Right lobe of liver (tissue), 6 donors: ENCODE measurements at regions not wholly inside any gene's neighbourhood (a gene's known extent, or its start where the extent isn't known, plus 50 kb on each side); places are given as distances from the start of the nearest gene placed in this dataset.

Experiments
- ATAC-seq, 4 donors: fragments of 200-7000 bp; cut with Tn5 transposase; one replicate each; pipeline ENCODE4 v1.9.1; 2020; ENCODE audit warnings: mild to moderate bottlenecking in 4 of 4, moderate library complexity in 4 of 4
- DNase-seq, 3 donors: peaks; one replicate each; pipeline ENCODE4 v3.0.0-alpha.2; 2020
- H3K27ac ChIP-seq, 3 donors: fragments of 200-600 bp; one replicate each; pipeline ENCODE4 v1.8.0; 2022
- H3K27me3 ChIP-seq, 2 donors: fragments of 200-600 bp; one replicate each; pipeline ENCODE4 v1.8.0; 2022
- H3K36me3 ChIP-seq, 4 donors: fragments of 200-600 bp; sonication (generic) in 1 of 4; one replicate each; pipeline versions ENCODE4 v1.5.1 to v1.8.0; 2017 to 2022; ENCODE audit warnings: control low read depth in 1 of 4
- H3K4me1 ChIP-seq, 4 donors: fragments of 200-600 bp; sonication (generic) in 1 of 4; one replicate each; pipeline versions ENCODE4 v1.5.1 to v1.8.0; 2017 to 2022; ENCODE audit warnings: control low read depth in 1 of 4
- H3K4me3 ChIP-seq, 3 donors: fragments of 200-600 bp; one replicate each; pipeline ENCODE4 v1.8.0; 2022
- H3K9me3 ChIP-seq, 4 donors: fragments of 200-600 bp; sonication (generic) in 1 of 4; one replicate each; pipeline versions ENCODE4 v1.5.1 to v1.8.0; 2017 to 2022; ENCODE audit warnings: control low read depth in 1 of 4
- CTCF ChIP-seq, 4 donors: fragments of 200-600 bp in 3 of 4; fragments of 450-650 bp in 1 of 4; IDR thresholded peaks; one replicate each; pipeline versions ENCODE4 v1.5.1 to v1.8.0; 2016 to 2022; ENCODE audit warnings: antibody characterized with exemption in 4 of 4, mild to moderate bottlenecking in 2 of 4
- POLR2A ChIP-seq: fragments of 450-650 bp; IDR thresholded peaks from one replicate; pipeline ENCODE4 v1.6.1; 2017; ENCODE audit warnings: antibody characterized with exemption, mild to moderate bottlenecking
- WGBS: methylation state at CpG from one replicate; pipeline ENCODE4 v1.1.6; 2018; ENCODE audit warnings: low coverage, low lambda C conversion rate; ENCODE audit not compliant: insufficient coverage; ENCODE audit errors: missing lambda C conversion rate; 5-methylcytosine and 5-hydroxymethylcytosine counted together
- intact Hi-C, 2 donors: fragments of 100-400 bp; cut with DNase I; formaldehyde crosslinking; loops; one replicate each; pipeline versions ENCODE4 v1.11.2 to v1.14.1; 2022
- donor health status: DM: no; HTN: yes; CAD: no.
- donor health status: DM: no; HTN: no; CAD: no.
- donor health status: DM: no; HTN: no; CAD: no.
- donor health status: DM: no; HTN: yes; CAD: no.
- donor health status: DM: no; HTN: yes; CAD: no.

- no peaks in the 10 kb centered on the region for H3K9me3 ChIP-seq
- intact Hi-C loops: no loop called here
- no peak overlapping the region for H3K4me3 ChIP-seq
- WGBS: 20% methylated on average over 2 of the region's 2 CpGs
- ATAC-seq: no peak
- no peaks in the 10 kb centered on the region for H3K4me1 ChIP-seq
- H3K36me3 ChIP-seq: no peaks in the 10 kb centered on the region
- no peak overlapping the region for H3K27ac ChIP-seq
- DNase-seq: no peak
- no peaks in the 10 kb centered on the region for H3K27me3 ChIP-seq
- no peak for TF ChIP-seq CTCF (IDR thresholded peaks at IDR 0.05)
- TF ChIP-seq POLR2A: no peak
Observed at GRCh38 chr1:63190171-63190570, 132.2 kb upstream of the FOXD3 start.

GRCh38 chr1:63198871-63199394 lies 123.4 kb upstream of the FOXD3 start:
- Histone ChIP-seq H3K27me3 (peaks cover 0 to 5% of the 10 kb centered on the region in 2 donors), H3K4me3 (no peak overlapping the region), H3K9me3 (no peaks in the 10 kb centered on the region), H3K27ac (no peak overlapping the region), H3K4me1 (no peaks in the 10 kb centered on the region), H3K36me3 (no peaks in the 10 kb centered on the region)
- intact Hi-C loops: no loop called here
- WGBS: 22% methylated on average over 7 of the region's 7 CpGs
- DNase-seq (no peak), ATAC-seq (no peak)
- TF ChIP-seq POLR2A: no peak
- TF ChIP-seq CTCF (IDR thresholded peaks at IDR 0.05): no peak

- no peak overlapping the region for H3K4me3 ChIP-seq
- intact Hi-C loops: no loop called here
- 32% methylated on average over 7 of the region's 7 CpGs for WGBS
- no peaks in the 10 kb centered on the region for H3K4me1 ChIP-seq
- ATAC-seq (no peak), DNase-seq (no peak)
- H3K36me3 ChIP-seq: no peaks in the 10 kb centered on the region
- no peaks in the 10 kb centered on the region for H3K9me3 ChIP-seq
- TF ChIP-seq POLR2A (no peak), CTCF (IDR thresholded peaks at IDR 0.05) (no peak)
- peaks cover 0 to 5% of the 10 kb centered on the region in 2 donors for H3K27me3 ChIP-seq
- no peak overlapping the region for H3K27ac ChIP-seq
Observed at GRCh38 chr1:63199706-63200335, 122.5 kb upstream of the FOXD3 start.

GRCh38 chr1:63200676-63201075 lies 121.7 kb upstream of the FOXD3 start:
- Histone ChIP-seq H3K36me3 (no peaks in the 10 kb centered on the region), H3K4me1 (no peaks in the 10 kb centered on the region), H3K27ac (no peak overlapping the region), H3K4me3 (no peak overlapping the region), H3K27me3 (peaks cover 0 to 5% of the 10 kb centered on the region in 2 donors), H3K9me3 (no peaks in the 10 kb centered on the region)
- no peak for DNase-seq
- ATAC-seq: no peak
- TF ChIP-seq POLR2A: no peak
- TF ChIP-seq CTCF (IDR thresholded peaks at IDR 0.05): no peak
- WGBS: 34% methylated on average over 3 of the region's 3 CpGs
- intact Hi-C loops: no loop called here
